ENCODE measurements at regions not wholly inside any gene's neighbourhood (a gene's known extent, or its start where the extent isn't known, plus 50 kb on each side); places are given as distances from the start of the nearest gene placed in this dataset.

GRCh38 chr2:240203031-240203787, 62.8 kb upstream of the OTOS start:
- Histone ChIP-seq H3K36me3 (ENCODE audit: insufficient read depth, low read length) (no peaks in the 10 kb centered on the region), H3K27me3 (ENCODE audit: control insufficient read depth in 1 of 2, insufficient read depth in 2 of 2, low read length in 2 of 2) (peaks cover 0 to 9% of the 10 kb centered on the region in 2 donors), H3K9ac (ENCODE audit: low read length) (no peak overlapping the region), H3K4me1 (ENCODE audit: insufficient read depth, low read length) (no peaks in the 10 kb centered on the region), H3K4me3 (ENCODE audit: low read depth in 1 of 2, low read length in 2 of 2) (no peak overlapping the region), H3K27ac (ENCODE audit: low read depth, low read length) (no peak overlapping the region), H3K9me3 (ENCODE audit: low read length) (no peaks in the 10 kb centered on the region)

GRCh38 chr2:240203788-240204270, 63.4 kb upstream of the OTOS start:
- Histone ChIP-seq H3K27ac (ENCODE audit: low read depth, low read length) (no peak overlapping the region), H3K36me3 (ENCODE audit: insufficient read depth, low read length) (no peaks in the 10 kb centered on the region), H3K4me1 (ENCODE audit: insufficient read depth, low read length) (no peaks in the 10 kb centered on the region), H3K4me3 (ENCODE audit: low read depth in 1 of 2, low read length in 2 of 2) (no peak overlapping the region), H3K9me3 (ENCODE audit: low read length) (no peaks in the 10 kb centered on the region), H3K27me3 (ENCODE audit: control insufficient read depth in 1 of 2, insufficient read depth in 2 of 2, low read length in 2 of 2) (peaks cover 0 to 9% of the 10 kb centered on the region in 2 donors), H3K9ac (ENCODE audit: low read length) (no peak overlapping the region)

- H3K36me3 ChIP-seq (ENCODE audit: insufficient read depth, low read length), result no peaks in the 10 kb centered on the region
- peaks cover 0 to 9% of the 10 kb centered on the region in 2 donors for H3K27me3 ChIP-seq (ENCODE audit: control insufficient read depth in 1 of 2, insufficient read depth in 2 of 2, low read length in 2 of 2)
- H3K4me3 ChIP-seq (ENCODE audit: low read depth in 1 of 2, low read length in 2 of 2), result no peak overlapping the region
- H3K4me1 ChIP-seq (ENCODE audit: insufficient read depth, low read length), result no peaks in the 10 kb centered on the region
- H3K27ac ChIP-seq (ENCODE audit: low read depth, low read length), result no peak overlapping the region
- no peaks in the 10 kb centered on the region for H3K9me3 ChIP-seq (ENCODE audit: low read length)
- no peak overlapping the region for H3K9ac ChIP-seq (ENCODE audit: low read length)
These were observed 64.2 kb upstream of the OTOS start for GRCh38 chr2:240204431-240205276.

GRCh38 chr2:240205348-240205747, 64.9 kb upstream of the OTOS start:
- Histone ChIP-seq H3K9me3 (ENCODE audit: low read length) (no peaks in the 10 kb centered on the region), H3K27ac (ENCODE audit: low read depth, low read length) (no peak overlapping the region), H3K4me3 (ENCODE audit: low read depth in 1 of 2, low read length in 2 of 2) (no peak overlapping the region), H3K36me3 (ENCODE audit: insufficient read depth, low read length) (no peaks in the 10 kb centered on the region), H3K27me3 (ENCODE audit: control insufficient read depth in 1 of 2, insufficient read depth in 2 of 2, low read length in 2 of 2) (peaks cover 0 to 9% of the 10 kb centered on the region in 2 donors), H3K9ac (ENCODE audit: low read length) (no peak overlapping the region), H3K4me1 (ENCODE audit: insufficient read depth, low read length) (no peaks in the 10 kb centered on the region)

GRCh38 chr2:240205772-240206171, 65.3 kb upstream of the OTOS start:
- Histone ChIP-seq H3K36me3 (ENCODE audit: insufficient read depth, low read length) (no peaks in the 10 kb centered on the region), H3K9me3 (ENCODE audit: low read length) (no peaks in the 10 kb centered on the region), H3K9ac (ENCODE audit: low read length) (no peak overlapping the region), H3K27me3 (ENCODE audit: control insufficient read depth in 1 of 2, insufficient read depth in 2 of 2, low read length in 2 of 2) (peaks cover 0 to 13% of the 10 kb centered on the region in 2 donors), H3K4me3 (ENCODE audit: low read depth in 1 of 2, low read length in 2 of 2) (no peak overlapping the region), H3K27ac (ENCODE audit: low read depth, low read length) (no peak overlapping the region), H3K4me1 (ENCODE audit: insufficient read depth, low read length) (no peaks in the 10 kb centered on the region)

GRCh38 chr2:240206630-240207029, 66.2 kb upstream of the OTOS start:
- no peaks in the 10 kb centered on the region for H3K36me3 ChIP-seq (ENCODE audit: insufficient read depth, low read length)
- H3K27ac ChIP-seq (ENCODE audit: low read depth, low read length), result no peak overlapping the region
- no peaks in the 10 kb centered on the region for H3K4me1 ChIP-seq (ENCODE audit: insufficient read depth, low read length)
- peaks cover 0 to 13% of the 10 kb centered on the region in 2 donors for H3K27me3 ChIP-seq (ENCODE audit: control insufficient read depth in 1 of 2, insufficient read depth in 2 of 2, low read length in 2 of 2)
- no peak overlapping the region for H3K9ac ChIP-seq (ENCODE audit: low read length)
- no peak overlapping the region for H3K4me3 ChIP-seq (ENCODE audit: low read depth in 1 of 2, low read length in 2 of 2)
- no peaks in the 10 kb centered on the region for H3K9me3 ChIP-seq (ENCODE audit: low read length)

GRCh38 chr2:240207661-240208060, 67.2 kb upstream of the OTOS start:
- H3K36me3 ChIP-seq (ENCODE audit: insufficient read depth, low read length), result no peaks in the 10 kb centered on the region
- H3K9ac ChIP-seq (ENCODE audit: low read length), result no peak overlapping the region
- H3K4me3 ChIP-seq (ENCODE audit: low read depth in 1 of 2, low read length in 2 of 2), result no peak overlapping the region
- H3K27ac ChIP-seq (ENCODE audit: low read depth, low read length), result no peak overlapping the region
- peaks cover 0 to 11% of the 10 kb centered on the region in 2 donors for H3K27me3 ChIP-seq (ENCODE audit: control insufficient read depth in 1 of 2, insufficient read depth in 2 of 2, low read length in 2 of 2)
- no peaks in the 10 kb centered on the region for H3K4me1 ChIP-seq (ENCODE audit: insufficient read depth, low read length)
- H3K9me3 ChIP-seq (ENCODE audit: low read length), result no peaks in the 10 kb centered on the region

- Histone ChIP-seq H3K9me3 (ENCODE audit: low read length) (no peaks in the 10 kb centered on the region), H3K4me3 (ENCODE audit: low read depth in 1 of 2, low read length in 2 of 2) (no peak overlapping the region), H3K9ac (ENCODE audit: low read length) (no peak overlapping the region), H3K27me3 (ENCODE audit: control insufficient read depth in 1 of 2, insufficient read depth in 2 of 2, low read length in 2 of 2) (peaks cover 0 to 7% of the 10 kb centered on the region in 2 donors), H3K4me1 (ENCODE audit: insufficient read depth, low read length) (no peaks in the 10 kb centered on the region), H3K36me3 (ENCODE audit: insufficient read depth, low read length) (no peaks in the 10 kb centered on the region), H3K27ac (ENCODE audit: low read depth, low read length) (no peak overlapping the region)
These were observed 67.6 kb upstream of the OTOS start for GRCh38 chr2:240208096-240208495.

- H3K36me3 ChIP-seq (ENCODE audit: insufficient read depth, low read length), result no peaks in the 10 kb centered on the region
- peaks cover 0 to 4% of the 10 kb centered on the region in 2 donors for H3K27me3 ChIP-seq (ENCODE audit: control insufficient read depth in 1 of 2, insufficient read depth in 2 of 2, low read length in 2 of 2)
- no peak overlapping the region for H3K27ac ChIP-seq (ENCODE audit: low read depth, low read length)
- no peak overlapping the region for H3K9ac ChIP-seq (ENCODE audit: low read length)
- H3K4me1 ChIP-seq (ENCODE audit: insufficient read depth, low read length), result no peaks in the 10 kb centered on the region
- no peak overlapping the region for H3K4me3 ChIP-seq (ENCODE audit: low read depth in 1 of 2, low read length in 2 of 2)
- no peaks in the 10 kb centered on the region for H3K9me3 ChIP-seq (ENCODE audit: low read length)
These were observed 68.3 kb upstream of the OTOS start for GRCh38 chr2:240208631-240209211.

GRCh38 chr2:240209493-240209892, 69.0 kb upstream of the OTOS start:
- no peaks in the 10 kb centered on the region for H3K9me3 ChIP-seq (ENCODE audit: low read length)
- no peaks in the 10 kb centered on the region for H3K36me3 ChIP-seq (ENCODE audit: insufficient read depth, low read length)
- H3K9ac ChIP-seq (ENCODE audit: low read length), result no peak overlapping the region
- H3K27ac ChIP-seq (ENCODE audit: low read depth, low read length), result no peak overlapping the region
- no peak overlapping the region for H3K4me3 ChIP-seq (ENCODE audit: low read depth in 1 of 2, low read length in 2 of 2)
- peaks cover 0 to 4% of the 10 kb centered on the region in 2 donors for H3K27me3 ChIP-seq (ENCODE audit: control insufficient read depth in 1 of 2, insufficient read depth in 2 of 2, low read length in 2 of 2)
- no peaks in the 10 kb centered on the region for H3K4me1 ChIP-seq (ENCODE audit: insufficient read depth, low read length)

GRCh38 chr2:240210198-240210965, 69.9 kb upstream of the OTOS start:
- H3K9ac ChIP-seq (ENCODE audit: low read length), result no peak overlapping the region
- no peak overlapping the region for H3K4me3 ChIP-seq (ENCODE audit: low read depth in 1 of 2, low read length in 2 of 2)
- H3K4me1 ChIP-seq (ENCODE audit: insufficient read depth, low read length), result no peaks in the 10 kb centered on the region
- H3K27ac ChIP-seq (ENCODE audit: low read depth, low read length), result no peak overlapping the region
- peaks cover 0 to 7% of the 10 kb centered on the region in 2 donors for H3K27me3 ChIP-seq (ENCODE audit: control insufficient read depth in 1 of 2, insufficient read depth in 2 of 2, low read length in 2 of 2)
- H3K9me3 ChIP-seq (ENCODE audit: low read length), result no peaks in the 10 kb centered on the region
- no peaks in the 10 kb centered on the region for H3K36me3 ChIP-seq (ENCODE audit: insufficient read depth, low read length)

All from muscle layer of colon (tissue), 2 donors.